A172 (cell line): ENCODE measurements at regions not wholly inside any gene's neighbourhood (a gene's known extent, or its start where the extent isn't known, plus 50 kb on each side); places are given as distances from the start of the nearest gene placed in this dataset.
"Not testable (repeated sequence)": the region's sequence is repeated elsewhere in the genome, so short reads cannot be mapped to it uniquely, and the experiment has no call there.

Experiments used
- DNase-seq: peaks from one replicate; pipeline ENCODE4 v3.0.0-alpha.2; 2015; ENCODE audit warnings: low spot score

DNA sequence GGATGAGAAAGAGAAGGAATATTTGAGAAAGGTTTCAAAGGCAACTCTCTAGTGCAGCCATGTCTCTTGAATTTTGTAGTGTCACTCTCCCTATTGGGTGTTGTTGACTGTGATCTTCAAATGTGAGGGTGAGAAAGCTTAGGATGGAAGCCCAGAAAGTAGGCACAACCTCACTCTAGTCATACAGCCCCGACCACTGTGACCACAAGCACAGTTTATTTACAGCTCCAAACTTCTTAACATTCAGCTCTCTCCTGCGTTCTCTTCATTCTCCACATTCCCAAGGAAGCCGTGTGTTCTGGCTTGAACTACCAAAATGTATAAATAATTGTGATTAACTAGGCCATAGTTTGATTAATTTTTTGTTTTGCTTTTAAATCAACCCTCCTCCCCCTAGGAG, 542.9 kb downstream of the LRRC70 start:
- DNase-seq, result no peak

GRCh38 chr5:63118221-63118620, 539.6 kb downstream of the LRRC70 start:
- no peak for DNase-seq

DNA sequence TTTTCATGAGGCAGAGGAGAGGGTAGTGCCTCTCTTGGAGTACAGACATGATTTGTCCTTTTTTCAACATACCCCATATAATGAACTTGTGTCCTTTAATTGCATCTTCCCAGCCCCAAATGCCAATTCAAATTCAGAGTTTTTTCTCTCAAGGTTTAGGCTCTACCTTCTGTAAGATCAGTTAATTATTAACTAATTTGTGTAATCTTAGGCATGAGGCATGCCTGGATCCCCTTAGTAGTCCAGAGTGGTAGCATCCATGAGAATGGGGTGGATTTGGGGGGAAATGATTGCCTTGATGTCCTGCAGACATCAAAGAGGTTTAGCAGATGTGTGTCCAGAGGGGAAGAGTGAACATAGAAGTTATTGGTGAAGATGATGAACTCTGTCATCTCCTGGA, 533.3 kb downstream of the LRRC70 start:
- no peak for DNase-seq

- no peak for DNase-seq
Measured at GRCh38 chr5:63101870-63102269, 523.3 kb downstream of the LRRC70 start.

GRCh38 chr5:63097286-63097685, 518.7 kb downstream of the LRRC70 start:
- no peak for DNase-seq

- DNase-seq, result no peak
Measured at GRCh38 chr5:63094730-63095129, 516.1 kb downstream of the LRRC70 start.

- DNase-seq, result no peak
Measured at GRCh38 chr5:63089147-63089546, 510.5 kb downstream of the LRRC70 start.

DNA sequence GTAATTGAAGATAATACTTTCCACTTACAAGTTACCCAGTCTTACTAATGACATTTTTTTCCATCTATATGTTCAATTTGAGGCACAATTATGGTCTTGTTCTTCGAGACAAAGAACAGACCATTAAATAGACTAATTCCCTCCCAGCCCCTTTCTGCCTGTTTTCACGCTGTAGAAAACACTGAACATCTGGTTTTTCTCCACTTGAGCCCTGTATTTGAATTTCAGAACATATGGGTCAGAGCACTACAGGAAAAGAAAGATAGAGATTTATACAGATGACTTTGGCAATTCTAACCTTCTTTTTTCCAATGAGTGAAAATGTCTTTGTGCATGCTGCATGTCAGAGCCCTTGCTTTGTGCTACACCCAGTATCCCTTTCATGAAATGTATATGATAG, 506.9 kb downstream of the LRRC70 start:
- no peak for DNase-seq

DNA sequence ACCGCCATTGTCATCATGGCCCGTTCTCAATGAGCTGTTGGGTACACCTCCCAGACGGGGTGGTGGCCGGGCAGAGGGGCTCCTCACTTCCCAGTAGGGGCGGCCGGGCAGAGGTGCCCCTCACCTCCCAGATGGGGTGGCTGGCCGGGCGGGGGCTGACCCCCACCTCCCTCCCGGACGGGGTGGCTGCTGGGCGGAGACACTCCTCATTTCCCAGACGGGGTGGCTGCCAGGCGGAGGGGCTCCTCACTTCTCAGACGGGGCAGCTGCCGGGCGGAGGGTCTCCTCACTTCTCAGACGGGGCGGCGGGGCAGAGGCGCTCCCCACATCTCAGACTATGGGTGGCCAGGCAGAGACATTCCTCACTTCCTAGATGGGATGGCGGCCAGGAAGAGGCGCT, 505.1 kb downstream of the LRRC70 start:
- DNase-seq, result not testable (repeated sequence)

DNA sequence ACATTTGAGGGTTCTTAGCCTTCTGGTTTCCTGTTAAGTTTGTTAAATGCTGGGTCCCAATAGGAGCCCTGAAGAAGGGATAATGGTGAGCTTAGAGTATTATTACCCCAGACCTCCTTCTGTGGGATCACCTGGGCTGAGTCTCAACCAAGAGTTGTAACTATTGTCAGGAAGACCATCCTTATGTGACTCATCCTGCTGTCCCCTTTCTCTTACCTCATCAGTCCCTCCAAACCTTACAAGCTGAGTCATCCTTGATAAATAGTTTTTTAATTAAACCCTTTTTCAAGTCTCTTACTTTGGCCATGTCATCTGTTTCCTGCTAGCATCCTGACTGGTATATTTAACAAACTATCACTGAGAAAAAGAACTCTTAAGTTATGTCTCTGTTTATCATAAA, 502.8 kb downstream of the LRRC70 start:
- DNase-seq, result no peak

GRCh38 chr5:63070001-63070400, 491.4 kb downstream of the LRRC70 start:
- DNase-seq, result no peak

DNA sequence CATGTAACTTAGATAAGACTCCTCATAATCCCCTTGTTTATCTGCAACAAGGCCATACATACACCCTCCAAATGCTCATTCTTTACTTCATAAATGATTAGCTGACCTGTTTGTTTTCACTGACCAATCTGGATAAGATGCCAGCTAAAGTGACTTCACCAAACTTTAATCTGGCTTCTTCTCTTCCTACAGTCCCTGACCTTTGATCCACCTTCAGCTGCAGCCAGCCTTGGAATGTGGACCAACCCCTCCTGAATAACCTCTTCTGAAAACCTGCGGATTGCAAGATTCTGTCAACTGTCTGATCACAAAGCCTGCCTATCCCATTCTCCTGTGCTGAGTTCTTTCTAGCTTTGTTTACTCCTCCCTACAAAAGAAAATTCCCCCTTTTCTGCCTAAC, 476.8 kb downstream of the LRRC70 start:
- DNase-seq, result no peak

- no peak for DNase-seq
Measured at GRCh38 chr5:63053019-63053638, 474.5 kb downstream of the LRRC70 start.

- DNase-seq, result no peak
Measured at GRCh38 chr5:63050916-63051315, 472.3 kb downstream of the LRRC70 start.

DNA sequence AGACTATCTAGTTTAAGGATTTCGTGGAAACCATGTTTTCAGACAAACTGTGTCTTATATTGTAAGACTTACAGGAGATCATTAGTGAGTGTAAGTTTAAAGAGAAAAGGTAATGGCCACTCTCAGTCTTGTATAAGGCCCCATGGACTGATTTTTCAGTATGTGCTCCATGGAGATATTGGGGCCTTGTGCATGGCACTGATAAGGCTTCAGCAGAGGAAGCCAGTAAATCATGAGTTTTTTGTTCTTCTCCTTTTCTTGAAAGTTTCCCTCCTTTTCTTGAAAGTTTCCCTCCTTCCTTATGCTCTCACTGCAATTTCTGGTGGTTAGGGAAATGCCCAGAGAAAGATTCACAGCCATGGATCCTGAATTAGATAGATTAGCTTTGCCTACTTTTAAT, 471.3 kb downstream of the LRRC70 start:
- no peak for DNase-seq

DNA sequence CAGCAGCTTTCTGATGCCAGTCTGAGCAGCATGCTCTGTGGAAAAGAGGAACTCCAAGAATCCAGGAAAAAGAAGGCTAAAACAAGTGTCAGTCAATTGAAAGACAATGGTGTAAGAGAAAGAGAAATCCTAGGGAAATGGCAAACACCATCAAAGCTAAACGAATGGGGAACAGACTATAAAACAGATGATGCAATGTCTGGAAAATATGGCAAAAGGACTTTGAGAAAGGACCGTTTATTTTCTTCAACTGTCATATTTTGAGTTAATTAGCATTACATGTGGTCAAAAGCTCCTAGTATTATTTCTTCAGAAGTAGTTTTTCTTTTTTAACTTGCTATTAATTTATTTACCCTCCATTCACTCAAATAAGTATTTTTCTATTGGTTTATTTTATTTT, 465.2 kb downstream of the LRRC70 start:
- no peak for DNase-seq

- DNase-seq, result no peak
Measured at GRCh38 chr5:63032343-63032742, 453.7 kb downstream of the LRRC70 start.

GRCh38 chr5:63029891-63030290, 451.3 kb downstream of the LRRC70 start:
- no peak for DNase-seq

GRCh38 chr5:63025679-63026078, 447.1 kb downstream of the LRRC70 start:
- no peak for DNase-seq

GRCh38 chr5:63022403-63022802, 443.8 kb downstream of the LRRC70 start:
- DNase-seq, result no peak

DNA sequence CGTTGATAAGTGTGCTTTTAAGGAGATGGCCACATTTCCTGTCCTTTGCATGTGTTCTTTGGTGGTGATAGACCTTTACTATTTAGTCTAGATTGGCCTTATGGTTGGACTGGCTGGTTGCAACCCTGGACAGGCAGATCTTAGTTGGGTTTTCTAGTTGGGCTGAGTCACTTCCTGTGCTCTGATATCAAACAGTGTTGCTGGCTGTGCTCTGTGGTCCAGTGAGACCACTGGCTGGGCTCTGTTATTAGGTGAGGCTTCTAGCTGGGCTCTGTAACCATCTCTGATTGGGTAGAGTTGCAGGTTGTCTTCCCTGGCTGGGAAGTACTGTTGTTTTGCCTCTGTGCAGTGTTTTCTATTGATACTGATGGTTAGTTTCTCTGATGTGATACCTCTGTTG, 432.5 kb downstream of the LRRC70 start:
- no peak for DNase-seq

GRCh38 chr5:63008195-63008594, 429.6 kb downstream of the LRRC70 start:
- no peak for DNase-seq

DNA sequence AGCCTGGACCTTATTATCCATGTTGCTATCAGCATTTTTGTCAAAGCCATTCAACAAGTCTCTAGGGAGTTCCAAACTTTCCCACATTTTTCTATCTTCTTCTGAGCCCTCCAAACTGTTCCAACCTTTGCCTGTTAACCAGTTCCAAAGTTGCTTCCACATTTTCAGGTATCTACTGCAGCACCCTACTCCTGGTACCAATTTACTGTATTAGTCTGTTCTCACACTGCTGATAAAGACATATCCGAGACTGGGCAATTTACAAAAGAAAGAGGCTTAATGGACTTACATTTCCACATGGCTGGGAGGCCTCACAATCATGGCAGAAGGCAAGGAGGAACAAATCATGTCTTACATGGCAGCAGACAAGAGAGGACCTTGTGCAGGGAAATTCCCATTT, 416.2 kb downstream of the LRRC70 start:
- not testable (repeated sequence) for DNase-seq

DNA sequence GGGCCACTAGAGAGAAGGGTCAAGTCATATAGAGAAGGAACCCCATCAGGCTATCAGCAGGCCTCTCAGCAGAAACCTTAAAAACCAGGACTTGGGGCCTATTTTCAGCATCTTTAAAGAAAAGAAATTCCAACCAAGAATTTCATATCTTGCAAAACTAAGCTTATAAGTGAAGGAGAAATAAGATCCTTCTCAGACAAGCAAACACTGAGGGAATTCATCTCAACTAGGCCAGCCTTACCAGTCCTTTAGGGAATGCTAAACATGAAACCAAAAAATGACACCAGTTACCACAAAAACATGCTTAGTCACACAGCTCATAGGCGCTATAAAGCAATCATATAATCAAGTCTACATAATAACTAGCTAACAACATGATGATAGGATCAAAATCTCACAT, 407.1 kb downstream of the LRRC70 start:
- DNase-seq, result no peak

- DNase-seq, result no peak
Measured at GRCh38 chr5:62982348-62982747, 403.7 kb downstream of the LRRC70 start.
